ENCODE measurements at regions not wholly inside any gene's neighbourhood (a gene's known extent, or its start where the extent isn't known, plus 50 kb on each side); places are given as distances from the start of the nearest gene placed in this dataset.

- no peaks in the 10 kb centered on the region for H3K9me3 ChIP-seq (replicated peaks; ENCODE audit: control insufficient read depth, insufficient read depth, low read length)
- H3K27me3 ChIP-seq (replicated peaks in 1 of 2; ENCODE audit: control insufficient read depth in 2 of 2, insufficient read depth in 2 of 2, low read length in 1 of 2), result no peaks in the 10 kb centered on the region; a peak in 1 of 4 replicates
- in situ Hi-C loops (cut with MboI) (no loop called here), intact Hi-C loops (cut with micrococcal nuclease; ENCODE audit: unreplicated experiment) (no loop called here)
- CTCF ChIA-PET, result no interaction called here
- H4K20me1 ChIP-seq (ENCODE audit: control insufficient read depth, insufficient read depth), result no peaks in the 10 kb centered on the region
- POLR2A ChIA-PET, result no interaction called here
- H3K9ac ChIP-seq (ENCODE audit: control insufficient read depth, insufficient read depth, low read length), result no peak overlapping the region
- RAD21 ChIA-PET (ENCODE audit: unreplicated experiment), result no interaction called here
- no peak overlapping the region for H3K4me2 ChIP-seq (ENCODE audit: control insufficient read depth, insufficient read depth)
- H2AFZ ChIP-seq (ENCODE audit: control insufficient read depth, low read depth, low read length), result no peak overlapping the region
- no peaks in the 10 kb centered on the region for H3K36me3 ChIP-seq (ENCODE audit: control insufficient read depth in 2 of 2, insufficient read depth in 2 of 2, low read length in 1 of 2)
- SMC1A ChIA-PET (ENCODE audit: uncharacterized antibody, unreplicated experiment), result no interaction called here
- DNase-seq (ENCODE audit: low read depth, low spot score), result no peak
- WGBS (ENCODE audit: insufficient coverage, insufficient replicate concordance, low lambda C conversion rate, missing lambda C conversion rate), result 0% methylated on average over 5 of the region's 5 CpGs
- no peak overlapping the region for H3K27ac ChIP-seq (ENCODE audit: control insufficient read depth, insufficient read depth)
- no peak for FAIRE-seq
- no peak for ATAC-seq
- H3K79me2 ChIP-seq (ENCODE audit: control insufficient read depth, insufficient read depth, low read length), result no peaks in the 10 kb centered on the region
- BruUV-seq (replicated peaks), result no TSS peak
- H3K4me3 ChIP-seq, result no peak overlapping the region
- H3K4me1 ChIP-seq (ENCODE audit: control insufficient read depth, insufficient read depth, low read length), result no peaks in the 10 kb centered on the region
- no peak for TF ChIP-seq ZNF687 (IDR thresholded peaks at IDR 0.05)
- no peak for TF ChIP-seq MAX (IDR thresholded peaks at IDR 0.05; ENCODE audit: low read depth, low read length)
- no peak for TF ChIP-seq ZNF24 (IDR thresholded peaks at IDR 0.05)
- no peak for TF ChIP-seq SREBF1 (IDR thresholded peaks at IDR 0.05; ENCODE audit: low read length)
- no peak for TF ChIP-seq IKZF1 (conservative IDR thresholded peaks at IDR 0.05)
- no peak for TF ChIP-seq ETV6 (conservative IDR thresholded peaks at IDR 0.05 in 1 of 2, IDR thresholded peaks at IDR 0.05 in 1 of 2; ENCODE audit: borderline replicate concordance in 1 of 2, low read depth in 1 of 2)
- no peak for TF ChIP-seq ATF2 (IDR thresholded peaks at IDR 0.05; ENCODE audit: low read length)
- TF ChIP-seq ZBTB40 (IDR thresholded peaks at IDR 0.05; ENCODE audit: borderline replicate concordance), result no peak
- no peak for TF ChIP-seq EGR1 (IDR thresholded peaks at IDR 0.05; ENCODE audit: borderline replicate concordance in 1 of 2, low read depth in 2 of 2, low read length in 2 of 2)
- TF ChIP-seq NR2C2 (IDR thresholded peaks at IDR 0.05; ENCODE audit: borderline replicate concordance, control insufficient read depth, insufficient read length, low read depth), result no peak
- TF ChIP-seq JUNB (IDR thresholded peaks at IDR 0.05), result no peak
- TF ChIP-seq POU2F2 (IDR thresholded peaks at IDR 0.05; ENCODE audit: borderline replicate concordance, low read depth, low read length), result no peak
- no peak for TF ChIP-seq GABPA (IDR thresholded peaks at IDR 0.05; ENCODE audit: low read depth)
- TF ChIP-seq EZH2 (IDR thresholded peaks at IDR 0.05; ENCODE audit: borderline replicate concordance, control insufficient read depth, low read depth, low read length), result no peak
- no peak for TF ChIP-seq RBBP5 (conservative IDR thresholded peaks at IDR 0.05)
These were observed 56.5 kb downstream of the KCNE4 start for GRCh38 chr2:223108351-223109050.

Measured in GM12878 (cell line).